ENCODE measurements at regions not wholly inside any gene's neighbourhood (a gene's known extent, or its start where the extent isn't known, plus 50 kb on each side); places are given as distances from the start of the nearest gene placed in this dataset.

GRCh38 chr19:28981994-28982393, 231.0 kb downstream of the UQCRFS1 start:
- H3K4me1 Mint-ChIP-seq (ENCODE audit: unreplicated experiment) = no peaks in the 10 kb centered on the region
- no peak overlapping the region for H3K4me3 Mint-ChIP-seq (ENCODE audit: unreplicated experiment)
- TF ChIP-seq, protein P1, sequence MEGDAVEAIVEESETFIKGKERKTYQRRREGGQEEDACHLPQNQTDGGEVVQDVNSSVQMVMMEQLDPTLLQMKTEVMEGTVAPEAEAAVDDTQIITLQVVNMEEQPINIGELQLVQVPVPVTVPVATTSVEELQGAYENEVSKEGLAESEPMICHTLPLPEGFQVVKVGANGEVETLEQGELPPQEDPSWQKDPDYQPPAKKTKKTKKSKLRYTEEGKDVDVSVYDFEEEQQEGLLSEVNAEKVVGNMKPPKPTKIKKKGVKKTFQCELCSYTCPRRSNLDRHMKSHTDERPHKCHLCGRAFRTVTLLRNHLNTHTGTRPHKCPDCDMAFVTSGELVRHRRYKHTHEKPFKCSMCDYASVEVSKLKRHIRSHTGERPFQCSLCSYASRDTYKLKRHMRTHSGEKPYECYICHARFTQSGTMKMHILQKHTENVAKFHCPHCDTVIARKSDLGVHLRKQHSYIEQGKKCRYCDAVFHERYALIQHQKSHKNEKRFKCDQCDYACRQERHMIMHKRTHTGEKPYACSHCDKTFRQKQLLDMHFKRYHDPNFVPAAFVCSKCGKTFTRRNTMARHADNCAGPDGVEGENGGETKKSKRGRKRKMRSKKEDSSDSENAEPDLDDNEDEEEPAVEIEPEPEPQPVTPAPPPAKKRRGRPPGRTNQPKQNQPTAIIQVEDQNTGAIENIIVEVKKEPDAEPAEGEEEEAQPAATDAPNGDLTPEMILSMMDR (IDR thresholded peaks at IDR 0.05; ENCODE audit: unreplicated experiment) = no peak
- no peaks in the 10 kb centered on the region for H3K36me3 Mint-ChIP-seq (ENCODE audit: low read depth, unreplicated experiment)
- no peak overlapping the region for H3K27ac Mint-ChIP-seq (ENCODE audit: unreplicated experiment)
- DNase-seq (ENCODE audit: low spot score) = no peak
- H3K9me3 Mint-ChIP-seq (ENCODE audit: unreplicated experiment) = no peaks in the 10 kb centered on the region
- no peaks in the 10 kb centered on the region for H3K27me3 Mint-ChIP-seq (ENCODE audit: unreplicated experiment)

DNA sequence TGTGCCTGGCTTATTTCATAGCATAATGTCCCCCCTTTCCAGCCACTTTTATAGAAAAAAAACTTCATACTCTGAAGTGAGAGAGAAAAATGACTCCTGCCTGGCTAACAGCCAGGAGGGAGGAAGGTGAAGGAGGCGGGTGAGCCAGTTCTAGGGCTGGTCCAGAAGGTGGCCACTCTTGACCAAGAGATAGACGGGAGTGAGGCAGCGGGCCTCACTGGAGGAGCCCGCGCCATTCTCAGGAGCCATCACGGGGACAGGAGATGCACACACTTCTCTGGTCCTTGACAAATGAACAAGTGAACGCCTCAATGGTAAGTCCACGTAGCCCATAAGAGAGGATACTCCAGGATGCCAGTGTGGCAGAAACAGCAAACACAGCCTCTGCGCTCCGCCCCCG, 231.4 kb downstream of the UQCRFS1 start:
- Mint-ChIP-seq H3K36me3 (ENCODE audit: low read depth, unreplicated experiment) (no peaks in the 10 kb centered on the region), H3K27ac (ENCODE audit: unreplicated experiment) (no peak overlapping the region), H3K27me3 (ENCODE audit: unreplicated experiment) (no peaks in the 10 kb centered on the region), H3K4me1 (ENCODE audit: unreplicated experiment) (peaks cover 2% of the 10 kb centered on the region), H3K9me3 (ENCODE audit: unreplicated experiment) (no peaks in the 10 kb centered on the region), H3K4me3 (ENCODE audit: unreplicated experiment) (no peak overlapping the region)
- DNase-seq (ENCODE audit: low spot score) = no peak
- TF ChIP-seq, protein P1 (IDR thresholded peaks at IDR 0.05; ENCODE audit: unreplicated experiment) = no peak

DNA sequence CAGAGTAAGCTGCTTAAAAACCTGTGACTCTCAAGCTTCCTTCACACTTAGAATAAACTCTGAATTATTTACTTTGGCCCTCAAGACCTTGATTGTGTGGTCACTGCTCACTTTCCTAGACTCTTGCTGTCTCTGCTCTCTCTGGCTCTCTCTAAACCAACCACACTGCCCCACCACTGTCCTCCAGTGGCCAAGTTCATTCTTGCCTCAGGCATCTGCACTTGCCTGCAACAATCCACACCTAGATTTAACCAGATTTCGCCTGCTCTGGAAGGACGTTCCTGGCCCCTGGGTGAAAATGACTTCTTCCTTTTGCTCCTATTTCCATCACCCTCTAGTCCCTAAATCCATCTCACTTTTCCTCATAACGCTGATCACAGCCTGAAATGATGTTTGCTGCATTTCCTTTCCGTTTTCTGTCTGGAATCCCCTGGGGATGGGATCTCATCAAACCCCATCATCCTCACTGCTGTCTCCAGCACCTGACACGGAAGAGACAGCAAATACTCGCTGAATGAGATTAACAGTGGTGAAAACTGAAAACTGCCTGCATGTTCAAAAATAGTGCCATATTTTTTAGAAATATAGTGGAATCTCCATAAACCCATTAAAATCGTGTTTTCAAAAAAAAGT, 232.6 kb downstream of the UQCRFS1 start:
- TF ChIP-seq, protein P1 (IDR thresholded peaks at IDR 0.05; ENCODE audit: unreplicated experiment) = no peak
- Mint-ChIP-seq H3K27ac (ENCODE audit: unreplicated experiment) (no peak overlapping the region), H3K4me1 (ENCODE audit: unreplicated experiment) (peaks cover 3% of the 10 kb centered on the region), H3K4me3 (ENCODE audit: unreplicated experiment) (no peak overlapping the region), H3K9me3 (ENCODE audit: unreplicated experiment) (no peaks in the 10 kb centered on the region), H3K27me3 (ENCODE audit: unreplicated experiment) (no peaks in the 10 kb centered on the region), H3K36me3 (ENCODE audit: low read depth, unreplicated experiment) (no peaks in the 10 kb centered on the region)
- no peak for DNase-seq (ENCODE audit: low spot score)

- H3K4me1 Mint-ChIP-seq (ENCODE audit: unreplicated experiment) = peaks cover 3% of the 10 kb centered on the region
- H3K4me3 Mint-ChIP-seq (ENCODE audit: unreplicated experiment) = no peak overlapping the region
- TF ChIP-seq, protein P1 (IDR thresholded peaks at IDR 0.05; ENCODE audit: unreplicated experiment) = peak; percentile 40
- peak; percentile 37 for DNase-seq (ENCODE audit: low spot score)
- H3K9me3 Mint-ChIP-seq (ENCODE audit: unreplicated experiment) = no peaks in the 10 kb centered on the region
- no peaks in the 10 kb centered on the region for H3K27me3 Mint-ChIP-seq (ENCODE audit: unreplicated experiment)
- no peaks in the 10 kb centered on the region for H3K36me3 Mint-ChIP-seq (ENCODE audit: low read depth, unreplicated experiment)
- no peak overlapping the region for H3K27ac Mint-ChIP-seq (ENCODE audit: unreplicated experiment)
Observed at GRCh38 chr19:28977826-28978225, 235.1 kb downstream of the UQCRFS1 start.

- Mint-ChIP-seq H3K27ac (ENCODE audit: unreplicated experiment) (no peak overlapping the region), H3K4me3 (ENCODE audit: unreplicated experiment) (no peak overlapping the region), H3K36me3 (ENCODE audit: low read depth, unreplicated experiment) (no peaks in the 10 kb centered on the region), H3K9me3 (ENCODE audit: unreplicated experiment) (no peaks in the 10 kb centered on the region), H3K27me3 (ENCODE audit: unreplicated experiment) (peaks cover 3% of the 10 kb centered on the region), H3K4me1 (ENCODE audit: unreplicated experiment) (peaks cover 3% of the 10 kb centered on the region)
- TF ChIP-seq, protein P1 (IDR thresholded peaks at IDR 0.05; ENCODE audit: unreplicated experiment) = no peak
- DNase-seq (ENCODE audit: low spot score) = no peak
Observed at GRCh38 chr19:28972058-28972852, 240.7 kb downstream of the UQCRFS1 start.
